Activated naive CD8-positive, alpha-beta T cell treated with anti-CD3 and anti-CD28 coated beads, Interleukin-2, amount 10 ng/mL, durations not matched to agents 7 days and 5 days (primary cell): ENCODE measurements at regions not wholly inside any gene's neighbourhood (a gene's known extent, or its start where the extent isn't known, plus 50 kb on each side); places are given as distances from the start of the nearest gene placed in this dataset.

Experiments
- ATAC-seq: fragments of 150-1000 bp; cut with Tn5 transposase; one replicate; pipeline ENCODE4 v1.10.0; 2021; ENCODE audit warnings: low read depth, moderate library complexity
- POLR2A ChIA-PET: fragments of 350-600 bp; sonication (Branson Sonifier 250); formaldehyde crosslinking; loops from one replicate; lab custom pipeline; 2021; ENCODE audit warnings: antibody characterized with exemption; lab: Charles Lee
- DNase-seq: peaks from one replicate; pipeline ENCODE4 v3.0.0; 2021
- H3K27ac Mint-ChIP-seq: one replicate; pipeline ENCODE4 v1.8.0; 2022; ENCODE audit warnings: mild to moderate bottlenecking, mixed read lengths
- H3K27me3 Mint-ChIP-seq: one replicate; pipeline ENCODE4 v1.8.0; 2022; ENCODE audit warnings: mild to moderate bottlenecking, moderate library complexity, mixed read lengths
- H3K36me3 Mint-ChIP-seq: one replicate; pipeline ENCODE4 v1.8.0; 2021; ENCODE audit warnings: mild to moderate bottlenecking, mixed read lengths
- H3K4me1 Mint-ChIP-seq: one replicate; pipeline ENCODE4 v1.8.0; 2021; ENCODE audit warnings: mixed read lengths
- H3K4me3 Mint-ChIP-seq: one replicate; pipeline ENCODE4 v1.8.0; 2022; ENCODE audit warnings: mild to moderate bottlenecking, moderate library complexity, mixed read lengths
- H3K9me3 Mint-ChIP-seq: one replicate; pipeline ENCODE4 v1.8.0; 2021; ENCODE audit warnings: mixed read lengths

GRCh38 chr7:120160166-120160565 lies 112.8 kb upstream of the KCND2 start:
- DNase-seq (no peak), ATAC-seq (no peak)
- Mint-ChIP-seq H3K27ac (no peak overlapping the region), H3K4me3 (no peak overlapping the region), H3K36me3 (no peaks in the 10 kb centered on the region), H3K9me3 (peaks cover 2% of the 10 kb centered on the region), H3K27me3 (no peaks in the 10 kb centered on the region), H3K4me1 (no peaks in the 10 kb centered on the region)
- POLR2A ChIA-PET, result no interaction called here

- Mint-ChIP-seq H3K4me1 (no peaks in the 10 kb centered on the region), H3K27ac (no peak overlapping the region), H3K36me3 (no peaks in the 10 kb centered on the region), H3K27me3 (no peaks in the 10 kb centered on the region), H3K4me3 (no peak overlapping the region), H3K9me3 (peaks cover 1% of the 10 kb centered on the region)
- POLR2A ChIA-PET, result no interaction called here
- no peak for ATAC-seq
- no peak for DNase-seq
Observed at GRCh38 chr7:120163449-120163848, 109.5 kb upstream of the KCND2 start.

GRCh38 chr7:120165227-120165626 lies 107.7 kb upstream of the KCND2 start:
- DNase-seq (no peak), ATAC-seq (no peak)
- no peaks in the 10 kb centered on the region for H3K4me1 Mint-ChIP-seq
- H3K27me3 Mint-ChIP-seq, result no peaks in the 10 kb centered on the region
- POLR2A ChIA-PET, result no interaction called here
- H3K9me3 Mint-ChIP-seq, result peaks cover 1% of the 10 kb centered on the region
- no peak overlapping the region for H3K27ac Mint-ChIP-seq
- no peaks in the 10 kb centered on the region for H3K36me3 Mint-ChIP-seq
- H3K4me3 Mint-ChIP-seq, result no peak overlapping the region

DNA sequence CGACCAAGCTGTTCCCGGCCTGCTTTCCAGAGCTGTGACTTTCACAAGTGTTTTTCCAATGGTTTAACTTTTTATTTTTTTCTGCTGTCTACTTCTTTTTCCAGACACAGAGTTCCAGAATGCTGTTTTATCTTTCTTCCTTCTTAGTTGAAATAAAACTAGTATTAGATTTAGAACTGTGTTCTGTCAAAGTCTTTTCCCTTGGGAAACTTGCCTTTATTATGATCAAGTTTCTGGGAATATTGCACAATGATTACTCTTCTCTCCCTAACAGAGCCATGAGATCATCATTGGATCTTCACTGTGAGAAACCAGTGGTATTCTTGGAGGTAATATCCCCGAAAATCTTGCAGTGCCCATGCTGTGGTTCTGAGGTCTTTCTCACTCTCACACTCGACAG lies 104.9 kb upstream of the KCND2 start:
- DNase-seq (no peak), ATAC-seq (no peak)
- Mint-ChIP-seq H3K4me1 (no peaks in the 10 kb centered on the region), H3K27me3 (no peaks in the 10 kb centered on the region), H3K4me3 (no peak overlapping the region), H3K36me3 (no peaks in the 10 kb centered on the region), H3K27ac (no peak overlapping the region), H3K9me3 (no peaks in the 10 kb centered on the region)
- POLR2A ChIA-PET, result no interaction called here

GRCh38 chr7:120169996-120170783 lies 102.8 kb upstream of the KCND2 start:
- Mint-ChIP-seq H3K27ac (no peak overlapping the region), H3K4me1 (no peaks in the 10 kb centered on the region), H3K27me3 (no peaks in the 10 kb centered on the region), H3K36me3 (no peaks in the 10 kb centered on the region), H3K4me3 (no peak overlapping the region), H3K9me3 (no peaks in the 10 kb centered on the region)
- no peak for ATAC-seq
- no peak for DNase-seq
- POLR2A ChIA-PET, result no interaction called here

- Mint-ChIP-seq H3K27ac (no peak overlapping the region), H3K27me3 (no peaks in the 10 kb centered on the region), H3K4me3 (no peak overlapping the region), H3K9me3 (no peaks in the 10 kb centered on the region), H3K4me1 (no peaks in the 10 kb centered on the region), H3K36me3 (no peaks in the 10 kb centered on the region)
- ATAC-seq, result no peak
- POLR2A ChIA-PET, result no interaction called here
- DNase-seq, result no peak
Observed at GRCh38 chr7:120170834-120171233, 102.1 kb upstream of the KCND2 start.

DNA sequence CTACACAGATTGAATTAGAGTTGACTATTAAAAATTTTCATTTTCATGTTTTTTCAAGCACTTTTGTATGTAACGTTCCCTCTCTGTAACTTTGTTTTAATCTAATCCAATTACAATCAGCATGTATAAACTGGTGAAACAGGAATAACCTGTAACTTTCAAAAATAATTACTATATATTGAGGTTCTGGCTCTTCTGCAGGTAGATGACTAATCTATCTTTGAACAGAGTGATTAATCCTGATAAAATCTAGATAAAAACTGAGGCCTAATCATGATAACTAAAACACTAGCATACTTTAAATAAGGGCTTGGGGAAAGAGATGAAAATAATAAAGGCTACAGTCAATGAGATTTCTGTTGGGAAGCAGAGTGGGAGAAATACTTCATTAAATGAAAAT lies 101.6 kb upstream of the KCND2 start:
- Mint-ChIP-seq H3K27ac (no peak overlapping the region), H3K9me3 (no peaks in the 10 kb centered on the region), H3K4me3 (no peak overlapping the region), H3K36me3 (no peaks in the 10 kb centered on the region), H3K27me3 (no peaks in the 10 kb centered on the region), H3K4me1 (no peaks in the 10 kb centered on the region)
- DNase-seq (no peak), ATAC-seq (no peak)
- POLR2A ChIA-PET, result no interaction called here

GRCh38 chr7:120180221-120180620 lies 92.8 kb upstream of the KCND2 start:
- H3K4me1 Mint-ChIP-seq, result no peaks in the 10 kb centered on the region
- H3K27ac Mint-ChIP-seq, result no peak overlapping the region
- H3K36me3 Mint-ChIP-seq, result no peaks in the 10 kb centered on the region
- DNase-seq (no peak), ATAC-seq (no peak)
- peaks cover 4% of the 10 kb centered on the region for H3K9me3 Mint-ChIP-seq
- POLR2A ChIA-PET, result no interaction called here
- no peak overlapping the region for H3K4me3 Mint-ChIP-seq
- H3K27me3 Mint-ChIP-seq, result no peaks in the 10 kb centered on the region

GRCh38 chr7:120181499-120181898 lies 91.5 kb upstream of the KCND2 start:
- H3K36me3 Mint-ChIP-seq, result no peaks in the 10 kb centered on the region
- ATAC-seq, result no peak
- H3K9me3 Mint-ChIP-seq, result peaks cover 4% of the 10 kb centered on the region
- H3K27ac Mint-ChIP-seq, result no peak overlapping the region
- DNase-seq, result no peak
- no peaks in the 10 kb centered on the region for H3K4me1 Mint-ChIP-seq
- POLR2A ChIA-PET, result no interaction called here
- H3K4me3 Mint-ChIP-seq, result no peak overlapping the region
- H3K27me3 Mint-ChIP-seq, result no peaks in the 10 kb centered on the region

- H3K4me3 Mint-ChIP-seq, result no peak overlapping the region
- ATAC-seq (no peak), DNase-seq (no peak)
- H3K36me3 Mint-ChIP-seq, result no peaks in the 10 kb centered on the region
- no peak overlapping the region for H3K27ac Mint-ChIP-seq
- POLR2A ChIA-PET, result no interaction called here
- H3K4me1 Mint-ChIP-seq, result no peaks in the 10 kb centered on the region
- no peaks in the 10 kb centered on the region for H3K27me3 Mint-ChIP-seq
- H3K9me3 Mint-ChIP-seq, result peaks cover 3% of the 10 kb centered on the region
Observed at GRCh38 chr7:120184866-120185265, 88.1 kb upstream of the KCND2 start.

- POLR2A ChIA-PET, result no interaction called here
- Mint-ChIP-seq H3K36me3 (no peaks in the 10 kb centered on the region), H3K4me3 (no peak overlapping the region), H3K9me3 (peaks cover 3% of the 10 kb centered on the region), H3K4me1 (no peaks in the 10 kb centered on the region), H3K27ac (no peak overlapping the region), H3K27me3 (no peaks in the 10 kb centered on the region)
- DNase-seq (no peak), ATAC-seq (no peak)
Observed at GRCh38 chr7:120185940-120186682, 86.9 kb upstream of the KCND2 start.

DNA sequence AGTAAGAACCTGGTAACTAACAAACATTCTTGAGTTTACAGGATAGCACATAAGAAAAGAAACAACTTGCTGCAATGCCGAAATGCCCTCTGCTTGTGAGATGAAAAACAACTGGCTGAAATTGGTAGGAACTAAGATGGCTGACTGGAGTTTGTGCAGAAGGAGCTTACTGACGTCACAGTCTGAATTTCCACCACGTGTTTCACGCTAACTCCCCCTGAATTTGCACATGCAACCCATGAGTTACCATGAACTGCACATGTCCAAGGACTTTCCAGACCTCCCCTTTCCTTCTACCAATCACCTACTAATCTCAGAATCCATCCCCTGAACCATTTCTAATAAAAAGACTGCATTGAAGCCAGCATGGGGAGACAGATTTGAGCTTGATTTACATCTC lies 86.3 kb upstream of the KCND2 start:
- H3K4me1 Mint-ChIP-seq, result no peaks in the 10 kb centered on the region
- no peak for DNase-seq
- no peaks in the 10 kb centered on the region for H3K36me3 Mint-ChIP-seq
- no peaks in the 10 kb centered on the region for H3K27me3 Mint-ChIP-seq
- no peak overlapping the region for H3K27ac Mint-ChIP-seq
- POLR2A ChIA-PET, result no interaction called here
- no peak overlapping the region for H3K4me3 Mint-ChIP-seq
- ATAC-seq, result no peak
- H3K9me3 Mint-ChIP-seq, result peaks cover 2% of the 10 kb centered on the region

DNA sequence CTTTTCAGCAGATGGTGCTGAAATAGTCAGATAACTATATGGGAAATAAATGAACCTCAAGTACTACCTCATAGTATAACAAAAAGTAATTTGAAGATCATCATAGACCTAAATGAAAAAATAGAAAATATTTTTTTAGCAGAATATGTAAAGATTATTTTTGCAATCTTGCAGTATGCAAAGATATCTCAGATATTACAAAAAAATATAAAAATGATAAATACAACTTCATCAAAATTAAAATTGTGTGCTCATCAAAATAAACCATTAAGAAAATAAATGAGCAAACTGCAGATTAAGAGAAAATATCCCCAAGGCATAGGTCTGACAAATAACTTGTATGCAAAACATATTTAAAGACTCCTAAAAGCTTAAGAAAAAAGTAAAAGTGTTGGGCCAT lies 83.4 kb upstream of the KCND2 start:
- Mint-ChIP-seq H3K9me3 (peaks cover 3% of the 10 kb centered on the region), H3K27me3 (no peaks in the 10 kb centered on the region), H3K27ac (no peak overlapping the region), H3K36me3 (no peaks in the 10 kb centered on the region), H3K4me3 (no peak overlapping the region), H3K4me1 (no peaks in the 10 kb centered on the region)
- POLR2A ChIA-PET, result no interaction called here
- ATAC-seq (no peak), DNase-seq (no peak)

- POLR2A ChIA-PET, result no interaction called here
- no peaks in the 10 kb centered on the region for H3K4me1 Mint-ChIP-seq
Observed at GRCh38 chr7:120190109-120190508, 82.9 kb upstream of the KCND2 start.

More at GRCh38 chr7:120190109-120190508, 82.9 kb upstream of the KCND2 start:
- H3K36me3 Mint-ChIP-seq, result no peaks in the 10 kb centered on the region
- H3K27me3 Mint-ChIP-seq, result no peaks in the 10 kb centered on the region
- DNase-seq (no peak), ATAC-seq (no peak)
- no peak overlapping the region for H3K27ac Mint-ChIP-seq
- H3K4me3 Mint-ChIP-seq, result no peak overlapping the region
- peaks cover 3% of the 10 kb centered on the region for H3K9me3 Mint-ChIP-seq
